ENCODE measurements at regions not wholly inside any gene's neighbourhood (a gene's known extent, or its start where the extent isn't known, plus 50 kb on each side); places are given as distances from the start of the nearest gene placed in this dataset.

GRCh38 chr10:128448796-128449195, 322.6 kb upstream of the MKI67 start:
- WGBS, 2 donors, result 74 to 81% methylated on average over 5 of the region's 5 CpGs
- no peak for DNase-seq
- H3K4me3 ChIP-seq, result no peak overlapping the region
- H3K4me1 ChIP-seq (ENCODE audit: control insufficient read depth in 5 of 5, insufficient read depth in 5 of 5, low read length in 5 of 5), result no peaks in the 10 kb centered on the region
- no peaks in the 10 kb centered on the region for H3K36me3 ChIP-seq (ENCODE audit: control insufficient read depth in 4 of 4, insufficient read depth in 4 of 4, low read length in 4 of 4)
- no peak overlapping the region for H3K9ac ChIP-seq (ENCODE audit: insufficient read depth in 1 of 2, low read length in 2 of 2)
- no peaks in the 10 kb centered on the region for H3K9me3 ChIP-seq (ENCODE audit: control insufficient read depth in 4 of 4, insufficient read depth in 3 of 4, low read length in 3 of 4)
- no peak for TF ChIP-seq CTCF (IDR thresholded peaks at IDR 0.05; ENCODE audit: control extremely low read depth, extremely low read depth)
- no peak overlapping the region for H3K27ac ChIP-seq (ENCODE audit: low read depth in 1 of 2, low read length in 1 of 2)
- no peak for ATAC-seq (ENCODE audit: insufficient read depth, low FRiP score)
- no peaks in the 10 kb centered on the region for H3K27me3 ChIP-seq (ENCODE audit: control insufficient read depth in 3 of 3, insufficient read depth in 3 of 3, low read length in 2 of 3)

- H3K4me3 ChIP-seq, result no peak overlapping the region
- DNase-seq, result no peak
- TF ChIP-seq CTCF (IDR thresholded peaks at IDR 0.05; ENCODE audit: control extremely low read depth, extremely low read depth), result no peak
- peaks cover 0 to 3% (median 0%) of the 10 kb centered on the region in 4 donors for H3K9me3 ChIP-seq (ENCODE audit: control insufficient read depth in 4 of 4, insufficient read depth in 3 of 4, low read length in 3 of 4)
- WGBS, 2 donors, result 82 to 87% methylated on average over 3 of the region's 3 CpGs
- H3K4me1 ChIP-seq (ENCODE audit: control insufficient read depth in 5 of 5, insufficient read depth in 5 of 5, low read length in 5 of 5), result no peaks in the 10 kb centered on the region
- no peak for ATAC-seq (ENCODE audit: insufficient read depth, low FRiP score)
- no peak overlapping the region for H3K9ac ChIP-seq (ENCODE audit: insufficient read depth in 1 of 2, low read length in 2 of 2)
- no peak overlapping the region for H3K27ac ChIP-seq (ENCODE audit: low read depth in 1 of 2, low read length in 1 of 2)
- no peaks in the 10 kb centered on the region for H3K27me3 ChIP-seq (ENCODE audit: control insufficient read depth in 3 of 3, insufficient read depth in 3 of 3, low read length in 2 of 3)
- H3K36me3 ChIP-seq (ENCODE audit: control insufficient read depth in 4 of 4, insufficient read depth in 4 of 4, low read length in 4 of 4), result no peaks in the 10 kb centered on the region
Observed at GRCh38 chr10:128451879-128452278, 325.7 kb upstream of the MKI67 start.

- WGBS, 2 donors, result 87 to 89% methylated on average over 7 of the region's 7 CpGs
- Histone ChIP-seq H3K27me3 (ENCODE audit: control insufficient read depth in 3 of 3, insufficient read depth in 3 of 3, low read length in 2 of 3) (no peaks in the 10 kb centered on the region), H3K36me3 (ENCODE audit: control insufficient read depth in 4 of 4, insufficient read depth in 4 of 4, low read length in 4 of 4) (no peaks in the 10 kb centered on the region), H3K4me1 (ENCODE audit: control insufficient read depth in 5 of 5, insufficient read depth in 5 of 5, low read length in 5 of 5) (no peaks in the 10 kb centered on the region), H3K9me3 (ENCODE audit: control insufficient read depth in 4 of 4, insufficient read depth in 3 of 4, low read length in 3 of 4) (peaks cover 0 to 10% (median 0%) of the 10 kb centered on the region in 4 donors), H3K27ac (ENCODE audit: low read depth in 1 of 2, low read length in 1 of 2) (no peak overlapping the region), H3K4me3 (no peak overlapping the region), H3K9ac (ENCODE audit: insufficient read depth in 1 of 2, low read length in 2 of 2) (no peak overlapping the region)
- ATAC-seq (ENCODE audit: insufficient read depth, low FRiP score) (no peak), DNase-seq (no peak)
- no peak for TF ChIP-seq CTCF (IDR thresholded peaks at IDR 0.05; ENCODE audit: control extremely low read depth, extremely low read depth)
Observed at GRCh38 chr10:128456271-128456670, 330.0 kb upstream of the MKI67 start.

- ATAC-seq (ENCODE audit: insufficient read depth, low FRiP score) (no peak), DNase-seq (no peak)
- Histone ChIP-seq H3K4me1 (ENCODE audit: control insufficient read depth in 5 of 5, insufficient read depth in 5 of 5, low read length in 5 of 5) (no peaks in the 10 kb centered on the region), H3K36me3 (ENCODE audit: control insufficient read depth in 4 of 4, insufficient read depth in 4 of 4, low read length in 4 of 4) (no peaks in the 10 kb centered on the region), H3K4me3 (no peak overlapping the region), H3K27ac (ENCODE audit: low read depth in 1 of 2, low read length in 1 of 2) (no peak overlapping the region), H3K27me3 (ENCODE audit: control insufficient read depth in 3 of 3, insufficient read depth in 3 of 3, low read length in 2 of 3) (peaks cover 0 to 2% (median 0%) of the 10 kb centered on the region in 3 donors), H3K9me3 (ENCODE audit: control insufficient read depth in 4 of 4, insufficient read depth in 3 of 4, low read length in 3 of 4) (peaks cover 0 to 10% (median 0%) of the 10 kb centered on the region in 4 donors), H3K9ac (ENCODE audit: insufficient read depth in 1 of 2, low read length in 2 of 2) (no peak overlapping the region)
- TF ChIP-seq CTCF (IDR thresholded peaks at IDR 0.05; ENCODE audit: control extremely low read depth, extremely low read depth), result no peak
- WGBS, 2 donors, result 79 to 85% methylated on average over 10 of the region's 10 CpGs
Observed at GRCh38 chr10:128457136-128457535, 330.9 kb upstream of the MKI67 start.

Measured in lung (tissue), 11 donors.